Progenitor cell of endocrine pancreas (in vitro differentiated cells): ENCODE measurements at regions not wholly inside any gene's neighbourhood (a gene's known extent, or its start where the extent isn't known, plus 50 kb on each side); places are given as distances from the start of the nearest gene placed in this dataset.

ENCODE experiments used
- DNase-seq: peaks from one replicate; pipeline ENCODE4 v3.0.0; 2021; ENCODE audit warnings: low spot score; ENCODE audit not compliant: unreplicated experiment
- H3K27ac Mint-ChIP-seq: 2 replicates; pipeline ENCODE4 v1.8.0; 2021; ENCODE audit warnings: mild to moderate bottlenecking, moderate library complexity, mixed read lengths
- H3K27me3 Mint-ChIP-seq: 2 replicates; pipeline ENCODE4 v1.8.0; 2021; ENCODE audit warnings: mixed read lengths
- H3K36me3 Mint-ChIP-seq: 2 replicates; pipeline ENCODE4 v1.8.0; 2022; ENCODE audit warnings: mixed read lengths; ENCODE audit not compliant: insufficient read depth
- H3K4me1 Mint-ChIP-seq: 2 replicates; pipeline ENCODE4 v1.8.0; 2021; ENCODE audit warnings: low read depth, mixed read lengths
- H3K4me3 Mint-ChIP-seq: 2 replicates; pipeline ENCODE4 v1.8.0; 2021; ENCODE audit warnings: low read depth, mild to moderate bottlenecking, moderate library complexity, mixed read lengths
- H3K9me3 Mint-ChIP-seq: 2 replicates; pipeline ENCODE4 v1.8.0; 2021; ENCODE audit warnings: low read depth, mixed read lengths
- CTCF ChIP-seq: fragments of 200-600 bp; sonication (generic); IDR thresholded peaks from one replicate; pipeline ENCODE4 v1.5.0; 2021; ENCODE audit warnings: antibody characterized with exemption, mild to moderate bottlenecking; ENCODE audit not compliant: unreplicated experiment

- H3K27me3 Mint-ChIP-seq = no peaks in the 10 kb centered on the region
- H3K27ac Mint-ChIP-seq = no peak overlapping the region
- TF ChIP-seq CTCF = no peak
- no peak for DNase-seq
- H3K4me1 Mint-ChIP-seq = peaks cover 15% of the 10 kb centered on the region
- peaks cover 8% of the 10 kb centered on the region for H3K9me3 Mint-ChIP-seq
- no peak overlapping the region for H3K4me3 Mint-ChIP-seq
- H3K36me3 Mint-ChIP-seq = peaks cover 5% of the 10 kb centered on the region
Observed at GRCh38 chr6:146919017-146919416, 285.2 kb upstream of the STXBP5 start.

- H3K4me1 Mint-ChIP-seq = peaks cover 4% of the 10 kb centered on the region
- H3K9me3 Mint-ChIP-seq = no peaks in the 10 kb centered on the region
- H3K27me3 Mint-ChIP-seq = no peaks in the 10 kb centered on the region
- H3K36me3 Mint-ChIP-seq = no peaks in the 10 kb centered on the region
- DNase-seq = no peak
- H3K4me3 Mint-ChIP-seq = no peak overlapping the region
- TF ChIP-seq CTCF = no peak
- no peak overlapping the region for H3K27ac Mint-ChIP-seq
Observed at GRCh38 chr6:146923205-146923833, 280.9 kb upstream of the STXBP5 start.

GRCh38 chr6:146925846-146926245 is 278.4 kb upstream of the STXBP5 start:
- DNase-seq = no peak
- Mint-ChIP-seq H3K9me3 (no peaks in the 10 kb centered on the region), H3K27me3 (no peaks in the 10 kb centered on the region), H3K36me3 (no peaks in the 10 kb centered on the region), H3K4me3 (no peak overlapping the region), H3K4me1 (peaks cover 4% of the 10 kb centered on the region), H3K27ac (no peak overlapping the region)
- TF ChIP-seq CTCF = no peak

GRCh38 chr6:146928503-146928902 is 275.7 kb upstream of the STXBP5 start:
- Mint-ChIP-seq H3K27me3 (no peaks in the 10 kb centered on the region), H3K4me3 (no peak overlapping the region), H3K27ac (no peak overlapping the region), H3K4me1 (no peaks in the 10 kb centered on the region), H3K36me3 (no peaks in the 10 kb centered on the region), H3K9me3 (peaks cover 4% of the 10 kb centered on the region)
- no peak for TF ChIP-seq CTCF
- DNase-seq = no peak

GRCh38 chr6:146931214-146931613 is 273.0 kb upstream of the STXBP5 start:
- no peak for TF ChIP-seq CTCF
- Mint-ChIP-seq H3K36me3 (no peaks in the 10 kb centered on the region), H3K27me3 (no peaks in the 10 kb centered on the region), H3K4me3 (no peak overlapping the region), H3K4me1 (peaks cover 5% of the 10 kb centered on the region), H3K9me3 (peaks cover 8% of the 10 kb centered on the region), H3K27ac (no peak overlapping the region)
- no peak for DNase-seq
